ENCODE measurements at regions not wholly inside any gene's neighbourhood (a gene's known extent, or its start where the extent isn't known, plus 50 kb on each side); places are given as distances from the start of the nearest gene placed in this dataset.

GRCh38 chr3:117651246-117651645 is 941.7 kb downstream of the TUSC7 start:
- Histone ChIP-seq H3K36me3 (ENCODE audit: control insufficient read depth in 1 of 2, insufficient read depth in 2 of 2, low read length in 2 of 2) (no peaks in the 10 kb centered on the region), H3K4me3 (ENCODE audit: low read depth, low read length) (no peak overlapping the region), H4K12ac (ENCODE audit: low read depth, low read length) (no peak overlapping the region), H3K4me1 (ENCODE audit: control insufficient read depth in 1 of 2, insufficient read depth in 2 of 2, low read length in 2 of 2) (peaks cover 0 to 2% of the 10 kb centered on the region in 2 experiments), H2BK120ac (ENCODE audit: insufficient read depth, low read length, poor library complexity) (no peak overlapping the region), H3K79me1 (ENCODE audit: low read length) (no peaks in the 10 kb centered on the region), H3K27me3 (ENCODE audit: insufficient read depth, low read length) (no peaks in the 10 kb centered on the region), H3K18ac (ENCODE audit: low read length) (no peak overlapping the region), H3K4me2 (ENCODE audit: low read length) (no peak overlapping the region), H2AFZ (ENCODE audit: insufficient read depth, low read length, poor library complexity) (no peak overlapping the region), H3K9me3 (ENCODE audit: insufficient read depth, low read depth, low read length) (no peaks in the 10 kb centered on the region), H3K79me2 (ENCODE audit: control insufficient read depth, insufficient read depth, low read length, poor library complexity) (no peaks in the 10 kb centered on the region), H3K27ac (ENCODE audit: low read depth, low read length) (no peak overlapping the region), H3K4ac (ENCODE audit: low read depth, low read length) (no peak overlapping the region), H2BK5ac (ENCODE audit: low read depth, low read length, poor library complexity) (no peak overlapping the region), H4K8ac (ENCODE audit: low read depth, low read length) (no peak overlapping the region), H2AK5ac (ENCODE audit: low read length) (no peak overlapping the region), H3K14ac (ENCODE audit: low read length) (no peak overlapping the region), H2BK12ac (ENCODE audit: low read length) (no peak overlapping the region), H3K23ac (ENCODE audit: low read length) (no peak overlapping the region), H3K9ac (ENCODE audit: low read length) (no peak overlapping the region), H4K91ac (ENCODE audit: low read depth, low read length) (no peak overlapping the region)
- DNase-seq, result no peak
- no CpG with 5 or more reads among the region's 3 CpGs for WGBS (ENCODE audit: extremely low coverage, insufficient coverage, insufficient read length)

GRCh38 chr3:117656391-117656790 is 946.8 kb downstream of the TUSC7 start:
- no CpG with 5 or more reads among the region's 1 CpG for WGBS (ENCODE audit: extremely low coverage, insufficient coverage, insufficient read length)
- H3K4me3 ChIP-seq (ENCODE audit: low read depth, low read length), result no peak overlapping the region

DNA sequence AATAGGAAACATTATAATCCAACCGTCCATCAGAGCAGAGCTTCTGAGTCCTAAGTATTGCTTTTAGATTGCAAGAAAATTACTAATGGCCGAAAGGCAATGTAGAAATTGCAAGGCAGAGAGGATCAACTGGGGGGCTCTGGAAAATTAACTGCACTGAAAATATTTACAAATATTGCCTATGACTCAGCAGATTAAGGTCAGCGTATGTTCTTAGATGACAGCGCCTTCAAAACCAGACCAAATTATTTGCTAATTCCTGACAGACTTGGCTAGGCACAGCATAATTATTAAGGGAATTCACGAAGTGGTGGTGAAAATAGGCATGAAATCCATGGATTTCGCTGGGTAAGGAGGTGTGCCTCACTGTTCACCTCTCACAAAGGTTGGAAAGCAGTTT is 947.7 kb downstream of the TUSC7 start:
- H2AFZ ChIP-seq (ENCODE audit: insufficient read depth, low read length, poor library complexity), result no peak overlapping the region
- H3K79me2 ChIP-seq (ENCODE audit: control insufficient read depth, insufficient read depth, low read length, poor library complexity), result no peaks in the 10 kb centered on the region
- H3K23ac ChIP-seq (ENCODE audit: low read length), result peak overlapping the region; percentile 68
- H4K8ac ChIP-seq (ENCODE audit: low read depth, low read length), result no peak overlapping the region
- no peak overlapping the region for H2BK120ac ChIP-seq (ENCODE audit: insufficient read depth, low read length, poor library complexity)
- no peak overlapping the region for H2BK12ac ChIP-seq (ENCODE audit: low read length)
- no peak for DNase-seq
- no peaks in the 10 kb centered on the region for H3K79me1 ChIP-seq (ENCODE audit: low read length)
- no peak overlapping the region for H3K27ac ChIP-seq (ENCODE audit: low read depth, low read length)
- H3K9ac ChIP-seq (ENCODE audit: low read length), result no peak overlapping the region
- H4K91ac ChIP-seq (ENCODE audit: low read depth, low read length), result no peak overlapping the region
- H3K4me3 ChIP-seq (ENCODE audit: low read depth, low read length), result no peak overlapping the region
- H3K9me3 ChIP-seq (ENCODE audit: insufficient read depth, low read depth, low read length), result no peaks in the 10 kb centered on the region
- no peak overlapping the region for H3K18ac ChIP-seq (ENCODE audit: low read length)
- no peak overlapping the region for H4K12ac ChIP-seq (ENCODE audit: low read depth, low read length)
- no CpG with 5 or more reads among the region's 6 CpGs for WGBS (ENCODE audit: extremely low coverage, insufficient coverage, insufficient read length)
- H3K4me1 ChIP-seq (ENCODE audit: control insufficient read depth in 1 of 2, insufficient read depth in 2 of 2, low read length in 2 of 2), result no peaks in the 10 kb centered on the region
- no peak overlapping the region for H3K14ac ChIP-seq (ENCODE audit: low read length)
- H2AK5ac ChIP-seq (ENCODE audit: low read length), result no peak overlapping the region
- H3K27me3 ChIP-seq (ENCODE audit: insufficient read depth, low read length), result no peaks in the 10 kb centered on the region
- no peaks in the 10 kb centered on the region for H3K36me3 ChIP-seq (ENCODE audit: control insufficient read depth in 1 of 2, insufficient read depth in 2 of 2, low read length in 2 of 2)
- H2BK5ac ChIP-seq (ENCODE audit: low read depth, low read length, poor library complexity), result no peak overlapping the region
- no peak overlapping the region for H3K4me2 ChIP-seq (ENCODE audit: low read length)
- no peak overlapping the region for H3K4ac ChIP-seq (ENCODE audit: low read depth, low read length)

More at GRCh38 chr3:117656391-117656790, 946.8 kb downstream of the TUSC7 start:
- H3K9ac ChIP-seq (ENCODE audit: low read length), result no peak overlapping the region
- no peaks in the 10 kb centered on the region for H3K4me1 ChIP-seq (ENCODE audit: control insufficient read depth in 1 of 2, insufficient read depth in 2 of 2, low read length in 2 of 2)
- H3K4me2 ChIP-seq (ENCODE audit: low read length), result no peak overlapping the region
- H3K79me2 ChIP-seq (ENCODE audit: control insufficient read depth, insufficient read depth, low read length, poor library complexity), result no peaks in the 10 kb centered on the region
- H2BK12ac ChIP-seq (ENCODE audit: low read length), result no peak overlapping the region
- H3K9me3 ChIP-seq (ENCODE audit: insufficient read depth, low read depth, low read length), result no peaks in the 10 kb centered on the region
- H3K23ac ChIP-seq (ENCODE audit: low read length), result no peak overlapping the region
- H3K14ac ChIP-seq (ENCODE audit: low read length), result no peak overlapping the region
- no peaks in the 10 kb centered on the region for H3K79me1 ChIP-seq (ENCODE audit: low read length)
- H2BK5ac ChIP-seq (ENCODE audit: low read depth, low read length, poor library complexity), result no peak overlapping the region
- no peak overlapping the region for H3K4ac ChIP-seq (ENCODE audit: low read depth, low read length)
- no peak overlapping the region for H2AK5ac ChIP-seq (ENCODE audit: low read length)
- no peaks in the 10 kb centered on the region for H3K36me3 ChIP-seq (ENCODE audit: control insufficient read depth in 1 of 2, insufficient read depth in 2 of 2, low read length in 2 of 2)
- DNase-seq, result no peak
- H2AFZ ChIP-seq (ENCODE audit: insufficient read depth, low read length, poor library complexity), result no peak overlapping the region
- H4K91ac ChIP-seq (ENCODE audit: low read depth, low read length), result no peak overlapping the region
- no peak overlapping the region for H2BK120ac ChIP-seq (ENCODE audit: insufficient read depth, low read length, poor library complexity)
- H3K27ac ChIP-seq (ENCODE audit: low read depth, low read length), result no peak overlapping the region
- no peak overlapping the region for H3K18ac ChIP-seq (ENCODE audit: low read length)
- H3K27me3 ChIP-seq (ENCODE audit: insufficient read depth, low read length), result no peaks in the 10 kb centered on the region
- H4K12ac ChIP-seq (ENCODE audit: low read depth, low read length), result no peak overlapping the region
- H4K8ac ChIP-seq (ENCODE audit: low read depth, low read length), result no peak overlapping the region

DNA sequence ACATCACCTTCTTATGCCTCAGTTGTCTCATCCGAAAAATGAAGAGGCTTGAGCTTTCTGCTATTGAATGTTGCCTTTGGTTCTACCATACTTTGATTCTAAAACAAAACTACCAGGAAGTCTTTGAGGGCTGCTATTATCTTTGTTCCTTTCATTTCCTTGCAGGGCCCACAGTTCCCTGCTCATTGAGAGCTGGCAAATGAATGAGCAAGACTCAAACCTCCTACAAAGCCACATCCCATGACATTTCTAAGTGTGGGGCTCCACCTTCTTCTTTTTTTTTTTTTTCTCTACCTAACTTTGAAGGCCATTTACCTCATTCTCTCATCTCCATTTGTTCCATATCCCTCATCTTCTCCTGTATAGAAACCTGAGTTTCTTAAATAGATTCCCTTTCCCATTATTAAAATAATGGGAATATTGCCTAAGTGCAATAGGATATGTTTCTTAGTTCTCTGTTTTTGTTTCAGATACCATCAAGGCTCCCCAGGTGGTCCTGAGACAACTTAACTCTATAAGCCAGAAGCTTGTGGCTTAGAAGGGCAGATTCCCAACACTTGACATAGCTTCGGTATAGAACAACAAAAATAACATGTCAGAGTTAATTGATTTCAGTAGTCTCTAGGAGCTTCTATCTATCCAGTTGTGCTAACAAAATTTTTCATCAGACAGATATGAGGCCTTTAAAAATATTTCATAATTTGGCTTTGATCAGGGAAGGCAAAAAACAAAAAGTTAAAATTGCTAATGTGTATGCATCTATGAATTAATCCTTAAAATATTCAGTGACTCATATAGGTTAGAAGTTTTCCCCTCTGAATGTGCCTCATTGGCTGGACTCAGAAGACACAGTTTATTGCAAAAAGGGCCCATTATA is 951.6 kb downstream of the TUSC7 start:
- Histone ChIP-seq H2BK5ac (ENCODE audit: low read depth, low read length, poor library complexity) (no peak overlapping the region), H3K9me3 (ENCODE audit: insufficient read depth, low read depth, low read length) (no peaks in the 10 kb centered on the region), H3K27ac (ENCODE audit: low read depth, low read length) (no peak overlapping the region), H4K91ac (ENCODE audit: low read depth, low read length) (no peak overlapping the region), H4K8ac (ENCODE audit: low read depth, low read length) (no peak overlapping the region), H2BK12ac (ENCODE audit: low read length) (no peak overlapping the region), H3K18ac (ENCODE audit: low read length) (no peak overlapping the region), H3K9ac (ENCODE audit: low read length) (no peak overlapping the region), H2BK120ac (ENCODE audit: insufficient read depth, low read length, poor library complexity) (no peak overlapping the region), H2AK5ac (ENCODE audit: low read length) (no peak overlapping the region), H3K23ac (ENCODE audit: low read length) (no peak overlapping the region), H3K36me3 (ENCODE audit: control insufficient read depth in 1 of 2, insufficient read depth in 2 of 2, low read length in 2 of 2) (no peaks in the 10 kb centered on the region), H2AFZ (ENCODE audit: insufficient read depth, low read length, poor library complexity) (no peak overlapping the region), H3K4me3 (ENCODE audit: low read depth, low read length) (no peak overlapping the region), H3K14ac (ENCODE audit: low read length) (no peak overlapping the region), H4K12ac (ENCODE audit: low read depth, low read length) (no peak overlapping the region), H3K79me1 (ENCODE audit: low read length) (no peaks in the 10 kb centered on the region), H3K4me1 (ENCODE audit: control insufficient read depth in 1 of 2, insufficient read depth in 2 of 2, low read length in 2 of 2) (no peaks in the 10 kb centered on the region), H3K79me2 (ENCODE audit: control insufficient read depth, insufficient read depth, low read length, poor library complexity) (no peaks in the 10 kb centered on the region), H3K4ac (ENCODE audit: low read depth, low read length) (no peak overlapping the region), H3K27me3 (ENCODE audit: insufficient read depth, low read length) (no peaks in the 10 kb centered on the region), H3K4me2 (ENCODE audit: low read length) (no peak overlapping the region)
- no peak for DNase-seq
- no CpG with 5 or more reads among the region's 2 CpGs for WGBS (ENCODE audit: extremely low coverage, insufficient coverage, insufficient read length)

All from trophoblast cell (in vitro differentiated cells and primary cell).